GM19023 (cell line): ENCODE measurements at regions not wholly inside any gene's neighbourhood (a gene's known extent, or its start where the extent isn't known, plus 50 kb on each side); places are given as distances from the start of the nearest gene placed in this dataset.
"Not testable (repeated sequence)": the region's sequence is repeated elsewhere in the genome, so short reads cannot be mapped to it uniquely, and the experiment has no call there.

Experiments used
- ATAC-seq: cut with Tn5 transposase; IDR thresholded peaks from one replicate; pipeline ENCODE4 v1.9.1; 2021; ENCODE audit warnings: mild to moderate bottlenecking, moderate library complexity; ENCODE audit not compliant: unreplicated experiment

GRCh38 chr4:181863856-181864255, 379.3 kb upstream of the TENM3 start:
- ATAC-seq: no peak

GRCh38 chr4:181870326-181870725, 372.9 kb upstream of the TENM3 start:
- ATAC-seq: no peak

- no peak for ATAC-seq
Observed at GRCh38 chr4:181874602-181875001, 368.6 kb upstream of the TENM3 start.

- no peak for ATAC-seq
Observed at GRCh38 chr4:181877329-181877848, 365.8 kb upstream of the TENM3 start.

GRCh38 chr4:181890031-181890430, 353.2 kb upstream of the TENM3 start:
- ATAC-seq: no peak

- no peak for ATAC-seq
Observed at GRCh38 chr4:181890911-181891310, 352.3 kb upstream of the TENM3 start.

- no peak for ATAC-seq
Observed at GRCh38 chr4:181896614-181897013, 346.6 kb upstream of the TENM3 start.

GRCh38 chr4:181897935-181898334, 345.3 kb upstream of the TENM3 start:
- ATAC-seq: no peak

GRCh38 chr4:181902404-181902803, 340.8 kb upstream of the TENM3 start:
- not testable (repeated sequence) for ATAC-seq

GRCh38 chr4:181905708-181906107, 337.5 kb upstream of the TENM3 start:
- ATAC-seq: no peak

GRCh38 chr4:181908168-181908567, 335.0 kb upstream of the TENM3 start:
- ATAC-seq: no peak

- no peak for ATAC-seq
Observed at GRCh38 chr4:181909368-181909767, 333.8 kb upstream of the TENM3 start.

- ATAC-seq: no peak
Observed at GRCh38 chr4:181911420-181911819, 331.8 kb upstream of the TENM3 start.

GRCh38 chr4:181933471-181933870, 309.7 kb upstream of the TENM3 start:
- no peak for ATAC-seq

GRCh38 chr4:181938631-181939030, 304.6 kb upstream of the TENM3 start:
- no peak for ATAC-seq

GRCh38 chr4:181939199-181939945, 303.8 kb upstream of the TENM3 start:
- ATAC-seq: no peak

GRCh38 chr4:181944527-181944926, 298.7 kb upstream of the TENM3 start:
- no peak for ATAC-seq

GRCh38 chr4:181946902-181947301, 296.3 kb upstream of the TENM3 start:
- ATAC-seq: no peak

GRCh38 chr4:181948839-181949382, 294.3 kb upstream of the TENM3 start:
- ATAC-seq: no peak

- no peak for ATAC-seq
Observed at GRCh38 chr4:181949704-181950312, 293.4 kb upstream of the TENM3 start.

GRCh38 chr4:181950372-181951127, 292.7 kb upstream of the TENM3 start:
- no peak for ATAC-seq
